Mesendoderm (in vitro differentiated cells): ENCODE measurements at regions not wholly inside any gene's neighbourhood (a gene's known extent, or its start where the extent isn't known, plus 50 kb on each side); places are given as distances from the start of the nearest gene placed in this dataset.

Experiments used
- DNase-seq: peaks from one replicate; pipeline ENCODE4 v3.0.0; 2013
- H2AK5ac ChIP-seq: 2 replicates; pipeline ENCODE4 v1.6.1; 2013; ENCODE audit warnings: low read length, inconsistent platforms
- H2BK120ac ChIP-seq: 2 replicates; pipeline ENCODE4 v1.6.1; 2013; ENCODE audit warnings: low read depth, mild to moderate bottlenecking, low read length, moderate library complexity, mixed read lengths
- H2BK15ac ChIP-seq: replicated peaks from 2 replicates; pipeline ENCODE4 v1.6.1; 2013; ENCODE audit warnings: low read depth, mild to moderate bottlenecking, moderate library complexity
- H2BK5ac ChIP-seq: 2 replicates; pipeline ENCODE4 v1.6.1; 2013; ENCODE audit warnings: low read length, inconsistent platforms
- H3K18ac ChIP-seq: 2 replicates; pipeline ENCODE4 v1.6.1; 2013; ENCODE audit warnings: mild to moderate bottlenecking, low read length, mixed read lengths
- H3K23ac ChIP-seq: one replicate; pipeline ENCODE4 v1.6.1; 2013; ENCODE audit warnings: low read length
- H3K27ac ChIP-seq: 2 replicates; pipeline ENCODE4 v1.5.1; 2013; ENCODE audit warnings: low read depth, mild to moderate bottlenecking, inconsistent platforms, low read length, moderate library complexity
- H3K27me3 ChIP-seq: 2 replicates; pipeline ENCODE4 v1.6.1; 2013; ENCODE audit warnings: low read length, control low read depth, mild to moderate bottlenecking, inconsistent platforms; ENCODE audit not compliant: insufficient read depth, poor library complexity
- H3K36me3 ChIP-seq: 2 replicates; pipeline ENCODE4 v1.6.1; 2013; ENCODE audit warnings: low read length, inconsistent platforms; ENCODE audit not compliant: control insufficient read depth, insufficient read depth
- H3K4ac ChIP-seq: one replicate; pipeline ENCODE4 v1.6.1; 2013; ENCODE audit warnings: low read depth, mild to moderate bottlenecking, low read length, moderate library complexity
- H3K4me1 ChIP-seq: 2 replicates; pipeline ENCODE4 v1.6.1; 2013; ENCODE audit warnings: low read depth, low read length, inconsistent platforms; ENCODE audit not compliant: control insufficient read depth
- H3K4me2 ChIP-seq: 2 replicates; pipeline ENCODE4 v1.6.1; 2013; ENCODE audit warnings: low read length
- H3K4me3 ChIP-seq: 2 replicates; pipeline ENCODE4 v1.5.1; 2013; ENCODE audit warnings: mild to moderate bottlenecking, low read length
- H3K56ac ChIP-seq: one replicate; pipeline ENCODE4 v1.6.1; 2013; ENCODE audit warnings: low read length
- H3K79me1 ChIP-seq: 2 replicates; pipeline ENCODE4 v1.6.1; 2013; ENCODE audit warnings: low read length, inconsistent platforms
- H3K79me2 ChIP-seq: 2 replicates; pipeline ENCODE4 v1.6.1; 2013; ENCODE audit warnings: mild to moderate bottlenecking, low read length; ENCODE audit not compliant: control insufficient read depth, insufficient read depth
- H3K9ac ChIP-seq: 2 replicates; pipeline ENCODE4 v1.6.1; 2013; ENCODE audit warnings: low read length, inconsistent platforms
- H4K5ac ChIP-seq: one replicate; pipeline ENCODE4 v1.6.1; 2013; ENCODE audit warnings: low read length
- H4K8ac ChIP-seq: one replicate; pipeline ENCODE4 v1.6.1; 2013; ENCODE audit warnings: low read depth, mild to moderate bottlenecking, control low read depth, low read length, moderate library complexity
- WGBS: extraction: QIAGEN DNeasy Blood & Tissue Kit; methylation state at CpG from one replicate; pipeline ENCODE4 v1.1.7; 2013; ENCODE audit warnings: low lambda C conversion rate, missing lambda C conversion rate; ENCODE audit not compliant: insufficient coverage; ENCODE audit errors: extremely low coverage; 5-methylcytosine and 5-hydroxymethylcytosine counted together

DNA sequence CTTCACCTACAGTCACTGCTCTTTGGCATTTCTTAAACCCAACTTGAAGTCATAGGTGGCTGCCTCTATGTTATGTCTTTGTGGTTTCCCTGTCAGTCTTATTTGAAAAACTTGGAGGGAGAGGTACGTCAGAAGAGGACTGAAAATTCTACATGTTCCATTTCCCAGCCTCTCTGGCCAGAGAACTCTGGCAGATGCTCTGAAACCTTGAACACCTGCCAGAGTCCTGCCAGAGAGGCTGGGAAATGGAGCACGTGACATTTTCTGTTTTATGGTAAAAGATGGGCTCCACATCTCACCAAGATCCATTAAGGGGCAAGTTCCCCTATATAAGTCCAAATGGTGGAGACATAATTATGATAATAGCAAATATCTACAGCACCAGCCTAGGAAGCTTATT, 99.5 kb downstream of the MAFB start:
- no peak overlapping the region for H2BK5ac ChIP-seq
- no CpG with 5 or more reads among the region's 2 CpGs for WGBS

DNA sequence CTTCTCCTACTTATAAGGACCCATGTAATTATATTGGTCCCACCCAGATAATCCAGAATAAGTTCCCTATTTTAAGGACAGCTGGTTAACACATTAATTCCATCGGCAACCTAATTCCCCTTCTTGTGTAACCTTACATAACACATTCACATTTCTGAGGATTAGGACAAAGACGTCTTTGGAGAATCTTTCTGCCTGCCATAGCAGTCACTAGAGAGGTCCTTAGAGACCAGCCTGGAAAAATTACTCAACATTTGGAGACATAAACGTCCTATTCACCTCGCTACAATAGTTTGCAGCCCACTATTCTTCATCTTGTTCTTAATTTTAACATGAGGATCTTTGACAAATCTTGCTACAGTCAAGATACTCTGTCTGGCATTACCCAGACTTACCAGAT, 100.1 kb downstream of the MAFB start:
- no peaks in the 10 kb centered on the region for H3K79me2 ChIP-seq
- H3K4me1 ChIP-seq, result peaks cover 5% of the 10 kb centered on the region
- no peak overlapping the region for H3K4me3 ChIP-seq
- H3K56ac ChIP-seq, result no peak overlapping the region
- no peak overlapping the region for H4K8ac ChIP-seq
- no peak overlapping the region for H3K18ac ChIP-seq
- H3K23ac ChIP-seq, result no peak overlapping the region
- no peak overlapping the region for H2BK15ac ChIP-seq
- no peak overlapping the region for H2BK5ac ChIP-seq
- no peak overlapping the region for H3K9ac ChIP-seq
- H3K4ac ChIP-seq, result no peak overlapping the region
- H2AK5ac ChIP-seq, result no peak overlapping the region
- WGBS, result no CpG with 5 or more reads among the region's 4 CpGs
- no peaks in the 10 kb centered on the region for H3K79me1 ChIP-seq
- H3K27ac ChIP-seq, result no peak overlapping the region
- no peaks in the 10 kb centered on the region for H3K27me3 ChIP-seq
- H3K36me3 ChIP-seq, result no peaks in the 10 kb centered on the region
- no peak overlapping the region for H4K5ac ChIP-seq
- no peak overlapping the region for H2BK120ac ChIP-seq
- DNase-seq, result no peak
- H3K4me2 ChIP-seq, result no peak overlapping the region

More for the DNA sequence above, 99.5 kb downstream of the MAFB start:
- no peak overlapping the region for H3K23ac ChIP-seq
- H3K79me2 ChIP-seq, result no peaks in the 10 kb centered on the region
- no peak for DNase-seq
- H2AK5ac ChIP-seq, result no peak overlapping the region
- H3K4me1 ChIP-seq, result no peaks in the 10 kb centered on the region
- no peak overlapping the region for H3K9ac ChIP-seq
- H3K4ac ChIP-seq, result no peak overlapping the region
- H3K79me1 ChIP-seq, result no peaks in the 10 kb centered on the region
- H2BK120ac ChIP-seq, result no peak overlapping the region
- H4K5ac ChIP-seq, result no peak overlapping the region
- H3K27ac ChIP-seq, result no peak overlapping the region
- no peak overlapping the region for H3K18ac ChIP-seq
- H3K27me3 ChIP-seq, result no peaks in the 10 kb centered on the region
- no peaks in the 10 kb centered on the region for H3K36me3 ChIP-seq
- H3K4me2 ChIP-seq, result no peak overlapping the region
- no peak overlapping the region for H4K8ac ChIP-seq
- H3K56ac ChIP-seq, result no peak overlapping the region
- H3K4me3 ChIP-seq, result no peak overlapping the region
- H2BK15ac ChIP-seq, result no peak overlapping the region

DNA sequence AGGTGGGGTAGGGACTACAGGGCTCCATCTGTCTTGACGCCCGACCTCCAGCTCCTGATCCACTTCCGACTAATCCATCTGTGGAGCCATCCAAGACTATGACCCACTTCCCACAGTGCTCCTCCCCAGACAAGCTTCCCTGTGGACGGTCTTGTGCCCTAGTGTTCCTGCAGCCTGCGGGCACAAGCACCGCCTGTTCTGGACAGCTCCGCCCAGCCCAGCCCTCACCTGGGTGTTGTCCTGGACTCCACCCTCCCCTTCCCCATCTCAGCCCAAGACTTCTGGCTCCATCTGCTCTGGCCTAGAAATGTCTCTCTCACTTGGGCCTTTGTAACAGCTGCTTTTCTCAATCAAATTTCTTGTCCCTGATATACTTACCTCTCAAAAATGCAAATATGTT, 102.0 kb downstream of the MAFB start:
- WGBS, result no CpG with 5 or more reads among the region's 7 CpGs
- H3K56ac ChIP-seq, result no peak overlapping the region
- no peak overlapping the region for H2BK15ac ChIP-seq
- no peaks in the 10 kb centered on the region for H3K27me3 ChIP-seq
- no peak overlapping the region for H3K18ac ChIP-seq
- H3K23ac ChIP-seq, result no peak overlapping the region
- no peak overlapping the region for H3K9ac ChIP-seq
- no peak overlapping the region for H2AK5ac ChIP-seq
- H2BK5ac ChIP-seq, result no peak overlapping the region
- DNase-seq, result no peak
- H3K4me1 ChIP-seq, result peaks cover 10% of the 10 kb centered on the region
- H3K4ac ChIP-seq, result no peak overlapping the region
- no peak overlapping the region for H2BK120ac ChIP-seq
- no peaks in the 10 kb centered on the region for H3K79me2 ChIP-seq
- H3K79me1 ChIP-seq, result no peaks in the 10 kb centered on the region
- no peaks in the 10 kb centered on the region for H3K36me3 ChIP-seq
- H4K5ac ChIP-seq, result no peak overlapping the region
- no peak overlapping the region for H3K27ac ChIP-seq
- no peak overlapping the region for H4K8ac ChIP-seq
- H3K4me3 ChIP-seq, result no peak overlapping the region
- no peak overlapping the region for H3K4me2 ChIP-seq

DNA sequence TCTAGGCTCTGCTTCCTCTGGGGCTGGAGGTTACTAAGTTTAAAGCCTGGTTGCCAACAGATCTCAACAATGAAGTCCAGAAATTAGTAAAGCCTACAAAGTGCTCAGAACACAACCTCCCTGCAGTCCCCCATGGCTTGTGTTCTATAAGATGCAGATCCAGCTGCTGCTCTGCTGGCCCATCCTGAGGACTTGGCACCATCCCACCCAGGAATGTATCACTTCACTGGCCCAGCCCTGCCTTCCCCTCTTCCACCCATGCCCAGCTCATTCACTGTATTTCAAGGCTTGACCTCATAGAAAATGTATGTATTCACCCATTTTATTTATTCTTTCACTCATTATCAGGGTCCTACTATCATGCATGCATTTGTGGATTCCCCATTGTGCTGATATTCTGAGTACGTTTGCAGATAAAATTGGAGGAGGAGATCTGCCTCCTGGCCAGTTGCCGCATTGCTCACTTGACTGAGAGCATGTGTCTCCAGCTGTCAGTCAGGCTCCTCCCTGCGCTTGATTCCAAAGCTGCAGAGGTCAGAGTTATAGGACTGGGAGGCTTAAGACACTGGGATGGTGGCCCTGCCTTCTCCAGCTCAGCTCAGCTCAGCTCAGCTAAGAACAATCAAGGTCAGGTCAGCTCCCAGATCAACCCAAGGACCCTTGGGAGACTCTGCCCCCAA, 104.8 kb downstream of the MAFB start:
- no peak overlapping the region for H3K18ac ChIP-seq
- no CpG with 5 or more reads among the region's 3 CpGs for WGBS

DNA sequence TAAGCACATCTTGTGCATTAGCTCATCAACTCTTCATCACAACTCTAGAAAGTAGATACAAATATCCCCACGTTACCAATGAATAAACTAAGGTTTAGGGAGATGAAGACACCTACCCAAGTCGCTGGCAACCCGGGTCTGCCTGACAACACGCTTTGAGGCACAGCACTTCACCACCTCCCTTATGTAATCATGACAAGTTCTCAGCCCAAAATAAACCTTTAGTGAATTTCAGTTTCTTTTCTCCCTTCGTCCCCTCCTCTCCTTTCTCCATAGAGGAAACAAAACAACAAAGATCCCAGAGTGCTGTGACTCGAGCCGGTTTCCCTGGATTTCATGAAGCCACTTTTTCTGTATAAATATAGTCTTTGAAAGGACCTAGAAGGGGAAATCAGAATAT, 105.4 kb downstream of the MAFB start:
- Histone ChIP-seq H3K4ac (no peak overlapping the region), H3K27ac (no peak overlapping the region), H3K18ac (no peak overlapping the region), H3K9ac (no peak overlapping the region), H3K23ac (no peak overlapping the region), H2BK120ac (no peak overlapping the region), H3K56ac (no peak overlapping the region), H3K79me1 (no peaks in the 10 kb centered on the region), H3K4me3 (no peak overlapping the region), H3K27me3 (no peaks in the 10 kb centered on the region), H3K4me1 (peaks cover 10% of the 10 kb centered on the region), H3K4me2 (no peak overlapping the region), H2BK5ac (no peak overlapping the region), H4K5ac (no peak overlapping the region), H4K8ac (no peak overlapping the region), H2BK15ac (no peak overlapping the region), H2AK5ac (no peak overlapping the region), H3K36me3 (no peaks in the 10 kb centered on the region), H3K79me2 (no peaks in the 10 kb centered on the region)
- DNase-seq, result no peak
- no CpG with 5 or more reads among the region's 7 CpGs for WGBS

More for the DNA sequence above, 104.8 kb downstream of the MAFB start:
- Histone ChIP-seq H3K27ac (no peak overlapping the region), H3K4me2 (no peak overlapping the region), H4K8ac (no peak overlapping the region), H3K56ac (no peak overlapping the region), H3K36me3 (no peaks in the 10 kb centered on the region), H2BK120ac (no peak overlapping the region), H2BK5ac (no peak overlapping the region), H3K79me1 (no peaks in the 10 kb centered on the region), H3K9ac (no peak overlapping the region), H4K5ac (no peak overlapping the region), H3K23ac (no peak overlapping the region), H3K4ac (no peak overlapping the region), H3K4me1 (peaks cover 10% of the 10 kb centered on the region), H2BK15ac (no peak overlapping the region), H3K79me2 (no peaks in the 10 kb centered on the region), H2AK5ac (no peak overlapping the region), H3K27me3 (no peaks in the 10 kb centered on the region), H3K4me3 (no peak overlapping the region)
- peak; percentile 49 for DNase-seq

DNA sequence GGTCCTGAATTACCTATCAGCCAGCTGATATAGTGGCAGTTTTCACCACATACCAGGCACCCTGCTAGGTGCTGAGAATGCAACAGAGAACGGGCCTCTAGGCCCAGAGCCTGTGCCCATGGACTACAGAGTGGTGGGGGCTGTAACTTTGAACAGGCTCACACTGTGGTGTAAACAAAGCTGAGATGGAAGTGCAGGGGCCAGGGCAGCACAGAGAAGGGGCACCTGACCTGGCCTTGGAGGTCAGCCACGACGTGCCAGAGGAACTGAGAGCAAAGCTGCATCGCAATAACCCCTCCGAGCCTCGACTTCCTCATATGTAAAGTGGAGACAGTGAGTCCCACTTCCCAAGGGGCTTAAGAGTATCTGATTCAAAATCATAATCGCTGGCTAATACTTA, 105.8 kb downstream of the MAFB start:
- peaks cover 10% of the 10 kb centered on the region for H3K4me1 ChIP-seq
- no peak overlapping the region for H3K4ac ChIP-seq
- H2BK15ac ChIP-seq, result no peak overlapping the region
- H3K79me1 ChIP-seq, result no peaks in the 10 kb centered on the region
- H3K4me3 ChIP-seq, result no peak overlapping the region
- no peak overlapping the region for H3K4me2 ChIP-seq
- H3K27me3 ChIP-seq, result no peaks in the 10 kb centered on the region
- H3K18ac ChIP-seq, result no peak overlapping the region
- H3K79me2 ChIP-seq, result no peaks in the 10 kb centered on the region
- H3K36me3 ChIP-seq, result no peaks in the 10 kb centered on the region
- no peak overlapping the region for H3K56ac ChIP-seq
- DNase-seq, result peak; percentile 78
- no peak overlapping the region for H2AK5ac ChIP-seq
- WGBS, result no CpG with 5 or more reads among the region's 7 CpGs
- H2BK5ac ChIP-seq, result no peak overlapping the region
- H3K27ac ChIP-seq, result no peak overlapping the region
- H4K8ac ChIP-seq, result no peak overlapping the region
- H3K23ac ChIP-seq, result no peak overlapping the region
- H2BK120ac ChIP-seq, result no peak overlapping the region
- no peak overlapping the region for H3K9ac ChIP-seq
- H4K5ac ChIP-seq, result no peak overlapping the region
